HuH-7 (cell line): ENCODE measurements at regions not wholly inside any gene's neighbourhood (a gene's known extent, or its start where the extent isn't known, plus 50 kb on each side); places are given as distances from the start of the nearest gene placed in this dataset.

Experiments used
- DNase-seq: peaks from one replicate; pipeline ENCODE4 v3.0.0; 2011; ENCODE audit warnings: low spot score

DNA sequence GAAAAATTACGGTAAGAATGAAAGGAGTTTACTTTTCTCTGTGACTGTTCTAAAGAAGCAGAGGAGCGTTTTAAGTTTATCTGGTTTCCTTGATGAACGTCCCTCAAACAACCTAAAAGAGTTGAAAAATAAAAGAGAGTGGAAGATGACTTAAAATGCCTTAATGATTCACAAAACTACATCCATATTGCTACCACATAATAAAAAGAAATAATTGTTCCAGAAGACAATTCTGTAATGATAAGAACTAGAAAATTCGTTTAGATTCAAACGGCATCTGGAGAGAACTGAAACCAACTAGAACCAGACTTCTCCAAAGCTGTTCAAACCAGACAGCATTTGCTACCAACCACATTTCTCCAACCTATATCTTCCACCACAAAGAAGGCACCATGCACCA is 68.1 kb downstream of the TEKT4 start:
- DNase-seq, result no peak

- DNase-seq, result no peak
Measured at GRCh38 chr2:94947097-94948016, 76.1 kb downstream of the TEKT4 start.

DNA sequence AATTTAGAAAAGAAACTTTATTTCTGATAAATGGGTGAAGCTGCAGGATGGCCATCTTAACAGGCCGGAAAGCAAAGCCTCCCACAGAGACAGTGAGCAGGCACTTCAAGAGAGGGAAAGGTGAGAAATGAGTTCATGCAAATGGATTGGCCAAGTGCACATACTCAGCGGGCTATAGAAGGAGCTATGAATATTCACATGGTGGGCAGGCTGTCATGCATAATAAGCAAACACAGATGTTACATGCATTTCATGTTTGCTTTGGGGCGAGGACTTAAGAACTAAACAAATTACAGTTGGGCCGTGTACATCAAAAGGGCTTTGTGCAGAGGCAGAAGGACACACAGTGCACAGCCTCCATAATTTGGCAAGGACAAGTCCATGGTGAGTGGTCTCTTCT is 69.8 kb upstream of the MAL start:
- DNase-seq, result no peak

GRCh38 chr2:94956797-94957391 is 68.6 kb upstream of the MAL start:
- DNase-seq, result peak; percentile 48

DNA sequence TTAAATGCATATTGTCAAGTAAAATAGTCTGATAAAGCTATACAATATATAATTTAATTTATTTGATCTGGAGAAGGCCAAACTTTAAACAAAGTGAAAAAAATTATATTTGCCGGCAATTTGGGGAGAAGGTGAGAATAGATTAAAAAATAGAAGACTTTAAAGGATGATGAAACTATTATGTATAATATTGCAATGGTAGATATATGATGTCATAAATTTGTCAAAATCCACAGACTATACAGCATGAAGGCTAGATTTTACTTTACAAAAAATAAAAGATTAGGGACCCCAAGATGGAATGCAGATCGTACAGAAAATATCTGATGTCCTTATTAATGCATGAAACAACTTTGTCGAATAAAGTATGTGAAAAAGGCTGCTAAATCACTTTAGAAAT is 67.3 kb upstream of the MAL start:
- DNase-seq, result no peak

GRCh38 chr2:94960266-94960665 is 65.2 kb upstream of the MAL start:
- no peak for DNase-seq

DNA sequence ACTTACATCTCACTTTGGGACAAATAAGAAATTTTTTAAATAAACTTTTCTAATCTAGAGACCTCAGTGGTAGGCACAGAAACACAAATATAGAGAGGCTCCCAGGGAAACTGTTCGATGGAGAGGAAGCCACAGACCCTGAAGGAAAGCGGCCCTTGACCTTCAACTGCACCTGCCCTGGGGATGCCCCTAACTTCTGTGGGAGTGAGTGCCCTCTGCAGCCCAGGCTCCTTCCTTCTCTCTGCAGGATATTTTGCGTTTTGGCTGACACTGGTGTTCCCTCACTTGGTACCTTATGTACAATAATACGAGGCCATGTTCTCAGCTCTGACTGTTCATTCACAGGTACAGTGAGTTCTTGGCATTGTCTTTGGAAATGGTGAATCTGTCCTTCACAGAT is 64.8 kb upstream of the MAL start:
- no peak for DNase-seq

DNA sequence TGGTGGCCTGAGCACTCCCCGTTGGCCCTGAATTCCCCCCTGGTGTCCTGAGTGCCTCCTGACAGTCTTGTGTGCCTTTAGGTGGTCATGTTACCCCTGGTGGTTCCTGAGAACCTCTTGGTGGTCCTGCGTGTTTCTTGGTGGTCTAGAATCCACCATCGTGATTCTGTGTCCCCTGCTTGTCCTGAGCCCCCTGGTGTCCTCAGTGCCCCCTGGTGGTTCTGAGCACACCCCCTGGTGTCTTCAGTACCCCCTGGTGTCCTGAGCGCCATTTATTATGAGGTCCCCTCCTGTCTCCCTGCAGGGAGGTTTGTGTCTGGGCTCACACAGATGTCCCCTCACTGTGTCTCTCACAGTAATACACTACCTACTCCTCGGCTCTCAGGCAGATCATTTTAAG is 61.3 kb upstream of the MAL start:
- no peak for DNase-seq

DNA sequence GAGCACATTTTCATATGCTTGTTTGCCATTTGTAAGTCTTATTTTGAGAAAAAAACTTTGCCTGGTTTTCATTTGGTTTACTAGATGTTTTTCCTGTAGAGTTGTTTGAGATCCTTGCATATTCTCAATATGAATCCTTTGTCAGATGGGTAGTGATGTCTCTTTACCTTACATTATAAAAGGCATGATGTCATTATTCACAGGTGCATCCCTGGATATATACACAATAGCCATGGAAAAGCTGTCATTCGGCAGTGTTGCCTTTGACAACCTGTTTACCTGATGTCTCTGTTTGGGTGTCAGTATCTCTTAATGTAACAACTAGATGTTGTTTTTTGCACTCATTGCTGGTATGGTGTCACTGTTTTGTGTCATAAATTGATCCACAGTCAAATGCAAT is 58.8 kb upstream of the MAL start:
- DNase-seq, result no peak

- DNase-seq, result no peak
Measured at GRCh38 chr2:94970353-94970752, 55.2 kb upstream of the MAL start.
